ENCODE measurements at regions not wholly inside any gene's neighbourhood (a gene's known extent, or its start where the extent isn't known, plus 50 kb on each side); places are given as distances from the start of the nearest gene placed in this dataset.
"Not testable (repeated sequence)": the region's sequence is repeated elsewhere in the genome, so short reads cannot be mapped to it uniquely, and the experiment has no call there.

DNA sequence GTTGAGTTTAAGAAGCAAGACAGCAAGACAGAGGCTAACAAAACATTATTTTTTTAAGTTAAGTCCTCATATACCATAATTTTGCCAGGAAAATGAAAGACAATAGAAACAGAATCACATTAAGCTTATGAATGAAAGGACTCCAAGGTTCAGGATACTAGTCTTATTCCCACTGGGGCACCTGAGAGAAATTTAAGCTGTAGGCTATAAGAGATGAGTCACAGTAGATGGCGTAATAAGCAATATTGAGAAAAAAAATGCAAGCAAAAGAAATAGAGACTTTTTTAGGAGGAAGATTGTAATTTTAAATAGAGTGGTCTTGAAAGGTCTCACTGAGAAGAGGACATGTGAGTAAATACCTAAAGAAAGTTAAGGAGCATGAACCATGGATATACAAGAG is 57.1 kb upstream of the KIF2B start:
- Mint-ChIP-seq H3K4me3 (ENCODE audit: unreplicated experiment) (no peak overlapping the region), H3K27ac (ENCODE audit: unreplicated experiment) (no peak overlapping the region)

DNA sequence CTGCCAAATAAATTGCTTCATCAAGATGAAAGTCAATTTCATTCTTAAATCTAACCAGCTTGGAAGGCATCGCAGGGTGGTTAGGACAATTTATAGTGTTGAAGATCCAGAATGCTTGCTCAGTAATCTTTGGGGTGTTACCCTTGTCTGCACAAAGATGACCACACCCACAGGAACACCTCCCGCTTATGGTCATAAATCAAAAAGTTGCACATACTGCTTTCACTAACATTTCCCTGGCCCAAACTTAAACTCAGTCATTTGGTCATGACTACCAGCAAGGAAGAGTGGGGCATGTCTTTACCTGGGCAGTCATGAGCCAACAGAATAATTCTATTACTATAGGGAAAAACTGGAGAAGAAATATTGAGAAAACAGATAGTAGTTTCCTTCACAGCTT is 57.6 kb upstream of the KIF2B start:
- no peaks in the 10 kb centered on the region for H3K36me3 Mint-ChIP-seq (ENCODE audit: low read depth)
- no peak overlapping the region for H3K27ac Mint-ChIP-seq (ENCODE audit: unreplicated experiment)
- no peak for TF ChIP-seq CTCF (IDR thresholded peaks at IDR 0.05)
- H3K4me3 Mint-ChIP-seq (ENCODE audit: unreplicated experiment), result no peak overlapping the region
- DNase-seq (ENCODE audit: low spot score), result no peak
- no peaks in the 10 kb centered on the region for H3K4me1 Mint-ChIP-seq (ENCODE audit: low read depth)
- peaks cover 8% of the 10 kb centered on the region for H3K9me3 Mint-ChIP-seq (ENCODE audit: low read depth)
- no peaks in the 10 kb centered on the region for H3K27me3 Mint-ChIP-seq (ENCODE audit: low read depth)

More for the DNA sequence above, 57.1 kb upstream of the KIF2B start:
- no peaks in the 10 kb centered on the region for H3K4me1 Mint-ChIP-seq (ENCODE audit: low read depth)
- peaks cover 8% of the 10 kb centered on the region for H3K9me3 Mint-ChIP-seq (ENCODE audit: low read depth)
- no peak for TF ChIP-seq CTCF (IDR thresholded peaks at IDR 0.05)
- no peaks in the 10 kb centered on the region for H3K36me3 Mint-ChIP-seq (ENCODE audit: low read depth)
- no peaks in the 10 kb centered on the region for H3K27me3 Mint-ChIP-seq (ENCODE audit: low read depth)
- DNase-seq (ENCODE audit: low spot score), result no peak

DNA sequence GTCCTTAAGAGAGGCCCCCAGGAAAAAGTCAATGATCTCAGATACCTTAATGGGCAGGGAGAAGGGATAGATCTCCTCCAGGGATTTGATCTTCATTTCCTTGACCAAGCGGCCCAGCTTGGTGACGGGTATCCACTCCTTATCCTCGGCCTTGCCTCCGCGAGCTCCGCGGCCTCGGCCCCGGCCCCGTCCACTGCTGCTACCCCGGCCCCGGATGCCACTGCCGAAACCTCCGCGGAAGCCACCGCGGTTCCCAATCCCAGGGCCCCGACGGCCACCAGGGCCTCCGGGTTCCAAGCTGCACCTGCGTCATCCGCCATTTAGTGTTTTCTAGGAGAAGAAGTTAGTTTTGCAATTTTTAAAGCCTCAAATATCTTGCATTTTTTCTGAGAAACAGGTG is 65.2 kb upstream of the KIF2B start:
- Mint-ChIP-seq H3K9me3 (ENCODE audit: low read depth) (peaks cover 3% of the 10 kb centered on the region), H3K36me3 (ENCODE audit: low read depth) (no peaks in the 10 kb centered on the region), H3K27ac (ENCODE audit: unreplicated experiment) (no peak overlapping the region), H3K4me1 (ENCODE audit: low read depth) (no peaks in the 10 kb centered on the region), H3K4me3 (ENCODE audit: unreplicated experiment) (no peak overlapping the region), H3K27me3 (ENCODE audit: low read depth) (peaks cover 2% of the 10 kb centered on the region)
- TF ChIP-seq CTCF (IDR thresholded peaks at IDR 0.05), result no peak
- DNase-seq (ENCODE audit: low spot score), result peak; percentile 56

DNA sequence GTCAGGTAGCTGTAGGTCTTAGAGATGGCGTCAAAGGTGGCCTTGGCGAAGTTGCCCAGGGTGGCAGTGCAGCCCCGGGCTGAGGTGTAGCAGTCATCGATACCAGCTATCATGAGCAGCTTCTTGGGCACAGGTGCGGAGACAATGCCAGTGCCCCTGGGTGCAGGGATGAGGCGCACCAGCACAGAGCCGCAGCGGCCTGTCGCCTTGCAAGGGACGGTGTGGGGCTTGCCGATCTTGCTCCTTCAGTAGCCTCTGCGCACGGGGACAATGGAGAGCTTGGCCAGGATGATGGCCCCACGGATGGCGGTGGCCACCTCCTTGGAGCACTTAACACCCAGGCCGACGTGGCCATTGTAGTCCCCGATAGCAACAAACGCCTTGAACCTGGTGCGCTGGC is 65.6 kb upstream of the KIF2B start:
- not testable (repeated sequence) for H3K27me3 Mint-ChIP-seq (ENCODE audit: low read depth); H3K4me1 Mint-ChIP-seq (ENCODE audit: low read depth); DNase-seq (ENCODE audit: low spot score); H3K27ac Mint-ChIP-seq (ENCODE audit: unreplicated experiment); H3K4me3 Mint-ChIP-seq (ENCODE audit: unreplicated experiment); H3K9me3 Mint-ChIP-seq (ENCODE audit: low read depth); H3K36me3 Mint-ChIP-seq (ENCODE audit: low read depth)

DNA sequence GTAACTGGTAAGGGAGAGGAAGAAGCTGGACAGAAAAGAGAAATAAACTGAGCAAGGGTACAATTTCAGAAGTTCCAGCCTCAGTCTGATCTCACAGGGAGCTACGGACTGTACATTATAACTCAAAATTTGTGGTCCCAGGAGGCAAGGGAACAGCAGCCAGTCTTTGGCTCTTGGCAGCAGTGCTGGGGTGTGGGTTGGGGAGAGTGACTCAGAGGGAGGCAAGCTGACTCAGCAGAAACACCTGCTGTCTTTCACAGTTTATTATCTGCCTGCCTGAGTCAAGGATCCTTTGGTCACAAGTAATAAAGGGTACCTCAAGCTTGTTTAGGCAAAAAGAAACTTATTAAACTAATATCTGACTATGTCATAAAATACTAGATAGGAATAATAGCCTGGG is 73.5 kb upstream of the KIF2B start:
- Mint-ChIP-seq H3K4me1 (ENCODE audit: low read depth) (peaks cover 8% of the 10 kb centered on the region), H3K36me3 (ENCODE audit: low read depth) (no peaks in the 10 kb centered on the region), H3K27ac (ENCODE audit: unreplicated experiment) (no peak overlapping the region), H3K4me3 (ENCODE audit: unreplicated experiment) (no peak overlapping the region), H3K9me3 (ENCODE audit: low read depth) (peaks cover 13% of the 10 kb centered on the region), H3K27me3 (ENCODE audit: low read depth) (peaks cover 2% of the 10 kb centered on the region)
- no peak for TF ChIP-seq CTCF (IDR thresholded peaks at IDR 0.05)
- no peak for DNase-seq (ENCODE audit: low spot score)

GRCh38 chr17:53748159-53748820 is 74.4 kb upstream of the KIF2B start:
- not testable (repeated sequence) for H3K36me3 Mint-ChIP-seq (ENCODE audit: low read depth); DNase-seq (ENCODE audit: low spot score); H3K4me3 Mint-ChIP-seq (ENCODE audit: unreplicated experiment); H3K27ac Mint-ChIP-seq (ENCODE audit: unreplicated experiment); H3K4me1 Mint-ChIP-seq (ENCODE audit: low read depth); H3K27me3 Mint-ChIP-seq (ENCODE audit: low read depth)
- peaks cover 13% of the 10 kb centered on the region for H3K9me3 Mint-ChIP-seq (ENCODE audit: low read depth)

Data from chondrocyte (in vitro differentiated cells).